GM12873 (cell line): ENCODE measurements at regions not wholly inside any gene's neighbourhood (a gene's known extent, or its start where the extent isn't known, plus 50 kb on each side); places are given as distances from the start of the nearest gene placed in this dataset.

ENCODE experiments used
- CTCF ChIP-seq: IDR thresholded peaks from 2 replicates; pipeline ENCODE4 v1.5.1; 2012; ENCODE audit warnings: low read depth, mild to moderate bottlenecking, moderate library complexity, low read length, control low read depth; ENCODE audit not compliant: insufficient read depth; ENCODE audit errors: missing control alignments

- TF ChIP-seq CTCF: no peak
These were observed 1203.0 kb downstream of the AACS start for GRCh38 chr12:126268222-126268621.

- no peak for TF ChIP-seq CTCF
These were observed 1205.9 kb downstream of the AACS start for GRCh38 chr12:126271159-126271558.

- TF ChIP-seq CTCF: no peak
These were observed 1217.5 kb downstream of the AACS start for GRCh38 chr12:126282691-126283090.

- no peak for TF ChIP-seq CTCF
These were observed 1221.0 kb downstream of the AACS start for GRCh38 chr12:126286203-126286602.

- no peak for TF ChIP-seq CTCF
These were observed 1225.2 kb downstream of the AACS start for GRCh38 chr12:126290456-126290855.

- TF ChIP-seq CTCF: no peak
These were observed 1230.4 kb downstream of the AACS start for GRCh38 chr12:126295652-126296051.

GRCh38 chr12:126309278-126309677 is 1244.0 kb downstream of the AACS start:
- TF ChIP-seq CTCF: no peak
